EH (cell line): ENCODE measurements at regions not wholly inside any gene's neighbourhood (a gene's known extent, or its start where the extent isn't known, plus 50 kb on each side); places are given as distances from the start of the nearest gene placed in this dataset.

Source experiments
- DNase-seq: peaks from one replicate; pipeline ENCODE4 v3.0.0-alpha.2; 2015; ENCODE audit warnings: low read depth

- DNase-seq: peak; percentile 71
Observed at GRCh38 chr2:48852938-48853337, 97.4 kb upstream of the LHCGR start.

GRCh38 chr2:48851161-48851560 is 95.6 kb upstream of the LHCGR start:
- no peak for DNase-seq

- DNase-seq: peak; percentile 66
Observed at GRCh38 chr2:48849770-48850169, 94.2 kb upstream of the LHCGR start.

- no peak for DNase-seq
Observed at GRCh38 chr2:48845684-48846083, 90.2 kb upstream of the LHCGR start.

GRCh38 chr2:48844417-48845155 is 89.1 kb upstream of the LHCGR start:
- peak; percentile 49 for DNase-seq

GRCh38 chr2:48841126-48841525 is 85.6 kb upstream of the LHCGR start:
- no peak for DNase-seq

- no peak for DNase-seq
Observed at GRCh38 chr2:48838029-48838428, 82.5 kb upstream of the LHCGR start.

- DNase-seq: no peak
Observed at GRCh38 chr2:48829569-48829968, 74.0 kb upstream of the LHCGR start.

GRCh38 chr2:48829036-48829435 is 73.5 kb upstream of the LHCGR start:
- DNase-seq: peak; percentile 48

GRCh38 chr2:48826986-48827385 is 71.5 kb upstream of the LHCGR start:
- no peak for DNase-seq

GRCh38 chr2:48824116-48824515 is 68.6 kb upstream of the LHCGR start:
- DNase-seq: no peak

- DNase-seq: no peak
Observed at GRCh38 chr2:48819206-48819735, 63.7 kb upstream of the LHCGR start.

GRCh38 chr2:48817355-48817754 is 61.8 kb upstream of the LHCGR start:
- no peak for DNase-seq

- DNase-seq: no peak
Observed at GRCh38 chr2:48812416-48812815, 56.9 kb upstream of the LHCGR start.

- no peak for DNase-seq
Observed at GRCh38 chr2:48808311-48808710, 52.8 kb upstream of the LHCGR start.
